ENCODE measurements at regions not wholly inside any gene's neighbourhood (a gene's known extent, or its start where the extent isn't known, plus 50 kb on each side); places are given as distances from the start of the nearest gene placed in this dataset.
"Not testable (repeated sequence)": the region's sequence is repeated elsewhere in the genome, so short reads cannot be mapped to it uniquely, and the experiment has no call there.

DNA sequence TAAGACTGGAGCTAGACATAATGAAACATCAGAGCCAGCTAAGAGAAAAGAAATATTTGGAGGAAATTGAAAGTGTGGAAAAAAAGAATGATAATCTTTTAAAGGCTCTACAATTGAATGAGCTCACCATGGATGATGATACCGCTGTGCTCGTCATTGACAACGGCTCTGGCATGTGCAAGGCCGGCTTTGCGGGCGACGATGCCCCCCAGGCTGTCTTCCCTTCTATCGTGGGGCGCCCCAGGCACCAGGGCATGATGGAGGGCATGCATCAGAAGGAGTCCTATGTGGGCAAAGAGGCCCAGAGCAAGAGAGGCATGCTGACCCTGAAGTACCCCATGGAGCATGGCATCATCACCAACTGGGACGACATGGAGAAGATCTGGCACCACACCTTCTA is 98.3 kb downstream of the CCDC74A start:
- POLR2A ChIA-PET, ATAC-seq, H3K4me1 Mint-ChIP-seq, DNase-seq, H3K36me3 Mint-ChIP-seq, H3K4me3 Mint-ChIP-seq, H3K9me3 Mint-ChIP-seq: not testable (repeated sequence)
- Mint-ChIP-seq H3K27me3 (peaks cover 3 to 16% (median 15%) of the 10 kb centered on the region in 5 donors), H3K27ac (peak overlapping the region in 1 of 10 donors; percentile 18)

DNA sequence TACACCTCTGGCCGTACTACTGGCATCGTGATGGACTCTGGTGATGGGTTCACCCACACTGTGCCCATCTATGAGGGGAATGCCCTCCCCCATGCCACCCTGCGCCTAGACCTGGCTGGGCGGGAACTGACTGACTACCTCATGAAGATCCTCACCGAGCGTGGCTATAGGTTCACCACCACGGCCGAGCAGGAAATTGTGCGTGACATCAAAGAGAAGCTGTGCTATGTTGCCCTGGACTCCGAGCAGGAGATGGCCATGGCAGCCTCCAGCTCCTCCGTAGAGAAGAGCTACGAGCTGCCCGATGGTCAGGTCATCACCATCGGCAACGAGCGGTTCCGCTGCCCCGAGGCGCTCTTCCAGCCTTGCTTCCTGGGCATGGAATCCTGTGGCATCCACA is 98.9 kb downstream of the CCDC74A start:
- H3K4me3 Mint-ChIP-seq, ATAC-seq, H3K27ac Mint-ChIP-seq, H3K9me3 Mint-ChIP-seq, POLR2A ChIA-PET, H3K4me1 Mint-ChIP-seq, DNase-seq, H3K36me3 Mint-ChIP-seq: not testable (repeated sequence)
- H3K27me3 Mint-ChIP-seq: peaks cover 1 to 15% (median 10%) of the 10 kb centered on the region in 5 donors

DNA sequence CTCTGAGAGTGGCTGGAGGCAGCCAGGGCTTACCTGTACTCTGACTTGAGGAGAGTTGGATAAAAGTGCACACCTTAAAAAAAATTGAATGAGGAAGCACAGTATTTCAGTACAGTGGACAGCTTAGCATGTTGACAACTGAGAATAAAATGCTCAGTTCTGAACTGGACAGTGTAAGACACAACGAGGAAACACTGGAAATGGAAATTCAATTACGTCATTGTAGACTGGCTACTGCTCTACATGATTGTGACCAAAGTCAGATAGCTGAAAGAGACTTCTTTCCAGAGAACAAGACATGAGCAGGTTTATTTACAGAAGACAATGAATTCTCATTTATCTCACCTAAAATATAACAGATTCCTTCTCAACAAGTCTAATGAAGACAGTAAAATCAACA is 100.1 kb downstream of the CCDC74A start:
- ATAC-seq, H3K27ac Mint-ChIP-seq, H3K4me1 Mint-ChIP-seq, POLR2A ChIA-PET, DNase-seq, H3K9me3 Mint-ChIP-seq, H3K36me3 Mint-ChIP-seq, H3K4me3 Mint-ChIP-seq: not testable (repeated sequence)
- peaks cover 1 to 13% (median 3%) of the 10 kb centered on the region in 5 donors for H3K27me3 Mint-ChIP-seq

DNA sequence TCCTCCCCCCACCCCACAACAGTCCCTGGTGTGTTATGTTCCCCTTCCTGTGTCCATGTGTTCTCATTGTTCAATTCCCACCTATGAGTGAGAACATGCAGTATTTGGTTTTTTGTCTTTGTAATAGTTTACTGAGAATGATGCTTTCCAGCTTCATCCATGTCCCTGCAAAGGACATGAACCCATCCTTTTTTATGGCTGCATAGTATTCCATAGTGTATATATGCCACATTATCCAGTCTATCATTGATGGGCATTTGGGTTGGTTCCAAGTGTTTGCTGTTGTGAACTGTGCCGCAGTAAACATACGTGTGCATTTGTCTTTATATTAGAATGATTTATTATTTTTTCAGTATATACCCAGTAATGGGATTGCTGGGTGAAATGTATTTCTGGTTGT is 104.0 kb downstream of the CCDC74A start:
- H3K9me3 Mint-ChIP-seq, H3K4me1 Mint-ChIP-seq, H3K27ac Mint-ChIP-seq, DNase-seq, H3K27me3 Mint-ChIP-seq, POLR2A ChIA-PET, H3K36me3 Mint-ChIP-seq, ATAC-seq, H3K4me3 Mint-ChIP-seq: not testable (repeated sequence)

DNA sequence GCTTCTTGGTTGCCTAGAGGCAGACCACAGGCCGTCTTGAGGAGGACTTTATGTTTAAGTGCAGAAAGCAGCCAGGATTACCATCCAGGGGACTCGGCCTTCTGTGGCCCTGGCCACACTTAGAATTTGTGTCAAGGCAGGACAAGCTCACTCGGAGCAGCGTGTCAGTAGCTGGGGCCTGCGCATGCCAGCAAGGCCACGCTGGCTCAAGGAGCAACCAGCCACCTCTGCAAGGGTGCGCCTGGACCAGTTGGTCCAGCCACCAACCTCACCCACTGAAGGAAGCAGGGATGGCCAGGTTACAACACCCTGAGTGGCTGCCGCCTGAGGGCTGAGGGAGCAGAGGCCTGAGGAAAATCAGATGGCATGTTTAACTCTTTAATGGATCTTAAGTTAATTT is 105.7 kb downstream of the CCDC74A start:
- H3K27ac Mint-ChIP-seq, H3K9me3 Mint-ChIP-seq, H3K27me3 Mint-ChIP-seq, H3K4me1 Mint-ChIP-seq, ATAC-seq, POLR2A ChIA-PET, DNase-seq, H3K4me3 Mint-ChIP-seq, H3K36me3 Mint-ChIP-seq: not testable (repeated sequence)

DNA sequence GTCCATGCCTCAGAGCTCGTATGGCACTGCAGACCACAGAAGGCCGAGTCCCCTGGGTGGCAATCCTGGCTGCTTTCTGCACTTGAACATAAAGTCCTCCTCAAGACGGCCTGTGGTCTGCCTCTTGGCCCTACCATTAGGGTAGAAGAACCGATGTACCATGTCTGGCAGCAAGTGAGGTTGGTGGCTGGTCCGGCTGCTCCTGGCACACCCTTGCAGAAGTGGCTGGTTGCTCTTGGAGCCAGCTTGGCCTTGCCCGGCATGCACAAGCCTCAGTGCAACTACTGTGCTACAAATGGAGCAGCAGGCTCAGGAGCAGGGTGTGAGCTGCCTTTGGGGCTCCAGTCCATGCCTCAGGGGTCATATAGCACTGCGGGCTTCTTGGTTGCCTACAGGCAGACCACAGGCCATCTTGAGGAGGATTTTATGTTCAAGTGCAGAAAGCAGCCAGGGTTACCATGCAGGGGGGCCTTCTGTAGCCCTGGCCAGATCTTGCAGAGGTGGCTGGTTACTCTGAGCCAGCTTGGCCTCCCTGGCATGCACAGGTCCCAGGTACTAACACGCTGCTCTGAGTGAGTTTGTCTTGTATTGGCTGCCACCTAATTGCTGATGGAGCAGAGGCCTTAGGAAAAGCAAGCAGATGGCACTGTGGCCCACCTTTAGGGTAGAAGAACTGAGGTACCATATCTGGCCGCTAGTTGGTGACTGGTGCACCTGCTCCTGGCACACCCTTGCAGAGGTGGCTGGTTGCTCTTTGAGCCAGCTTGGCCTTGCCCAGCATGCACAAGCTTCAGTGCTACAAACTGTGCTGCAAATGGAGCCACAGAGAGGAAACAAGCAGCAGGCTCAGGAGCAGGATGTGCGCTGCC is 106.4 kb downstream of the CCDC74A start:
- H3K27me3 Mint-ChIP-seq, H3K9me3 Mint-ChIP-seq, H3K4me3 Mint-ChIP-seq, ATAC-seq, H3K4me1 Mint-ChIP-seq, H3K27ac Mint-ChIP-seq, H3K36me3 Mint-ChIP-seq, DNase-seq, POLR2A ChIA-PET: not testable (repeated sequence)

DNA sequence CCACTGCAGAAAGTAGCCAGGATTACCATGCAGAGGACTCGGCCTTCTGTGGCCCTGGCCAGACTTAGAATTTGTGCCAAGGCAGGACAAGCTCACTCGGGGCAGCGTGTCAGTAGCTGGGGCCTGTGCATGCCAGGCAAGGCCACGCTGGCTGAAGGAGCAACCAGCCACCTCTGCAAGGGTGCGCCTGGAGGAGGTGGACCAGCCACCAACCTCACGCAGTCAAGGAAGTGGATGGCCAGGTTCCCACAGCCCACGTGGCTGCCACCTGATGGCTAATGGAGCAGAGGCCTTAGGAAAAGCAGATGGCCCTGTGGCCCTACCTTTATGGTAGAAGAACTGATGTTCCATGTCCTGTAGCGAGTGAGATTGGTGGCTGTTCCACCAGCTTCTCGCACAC is 107.9 kb downstream of the CCDC74A start:
- POLR2A ChIA-PET: no interaction called here
- Mint-ChIP-seq H3K36me3 (peaks cover 0 to 5% (median 0%) of the 10 kb centered on the region in 3 donors), H3K9me3 (peaks cover 0 to 2% (median 0%) of the 10 kb centered on the region in 9 donors), H3K4me3 (no peak overlapping the region), H3K4me1 (peaks cover 0 to 1% (median 0%) of the 10 kb centered on the region in 4 donors), H3K27ac (no peak overlapping the region), H3K27me3 (peaks cover 0 to 3% (median 0%) of the 10 kb centered on the region in 5 donors)
- no peak for DNase-seq
- no peak for ATAC-seq

DNA sequence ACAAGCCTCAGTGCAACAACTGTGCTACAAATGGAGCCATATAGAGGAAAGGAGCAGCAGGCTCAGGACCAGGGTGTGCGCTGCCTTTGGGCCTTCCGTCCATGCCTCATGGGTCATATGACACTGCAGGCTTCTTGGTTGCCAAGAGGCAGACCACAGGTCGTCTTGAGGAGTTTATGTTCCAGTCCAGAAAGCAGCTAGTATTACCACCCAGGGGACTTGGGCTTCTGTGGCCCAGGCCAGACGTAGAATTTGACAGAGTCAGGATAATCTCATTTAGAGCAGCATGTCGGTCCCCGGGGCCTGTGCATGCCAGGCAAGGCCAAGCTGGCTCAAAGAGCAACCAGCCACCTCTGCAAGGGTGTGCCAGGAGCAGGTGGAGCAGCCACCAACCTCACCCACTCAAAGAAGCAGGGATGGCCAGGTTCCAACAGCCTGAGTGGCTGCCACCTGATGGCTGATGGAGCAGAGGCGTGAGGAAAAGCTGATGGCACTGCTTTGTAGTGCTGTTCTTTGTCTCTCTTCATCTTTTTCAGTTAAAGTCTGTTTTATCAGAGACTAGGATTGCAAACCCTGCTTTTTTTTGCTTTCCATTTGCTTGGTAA is 109.1 kb downstream of the CCDC74A start:
- H3K4me3 Mint-ChIP-seq, POLR2A ChIA-PET, DNase-seq, H3K4me1 Mint-ChIP-seq, ATAC-seq, H3K9me3 Mint-ChIP-seq, H3K27ac Mint-ChIP-seq, H3K36me3 Mint-ChIP-seq, H3K27me3 Mint-ChIP-seq: not testable (repeated sequence)

DNA sequence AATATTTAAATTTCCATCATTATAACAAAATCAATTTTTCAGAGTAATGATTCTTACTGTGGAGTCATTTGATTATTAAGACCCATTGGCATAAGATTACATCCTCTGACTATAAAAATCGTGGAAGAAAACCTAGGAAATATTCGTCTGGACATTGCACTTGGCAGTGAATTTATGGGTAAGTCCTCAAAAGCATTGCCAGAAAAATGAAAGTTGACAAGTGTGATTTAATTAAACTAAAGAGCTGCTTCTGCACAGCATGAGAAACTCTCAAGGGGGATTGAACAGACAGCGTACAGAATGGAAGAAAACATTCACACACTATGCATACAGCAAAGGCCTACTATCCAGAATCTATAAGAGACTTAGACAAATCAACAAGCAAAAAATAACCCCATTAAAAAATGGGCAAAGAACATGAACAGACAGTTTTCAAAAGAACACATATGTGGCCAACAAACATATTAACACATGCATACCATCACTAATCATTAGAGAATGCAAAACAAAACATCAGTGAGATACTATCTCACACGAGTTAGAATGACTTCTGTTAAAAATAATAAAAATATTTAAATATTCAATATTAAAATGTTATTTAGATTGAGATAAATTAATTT is 111.4 kb downstream of the CCDC74A start:
- ATAC-seq, DNase-seq, H3K36me3 Mint-ChIP-seq, POLR2A ChIA-PET, H3K9me3 Mint-ChIP-seq, H3K4me3 Mint-ChIP-seq, H3K4me1 Mint-ChIP-seq, H3K27me3 Mint-ChIP-seq, H3K27ac Mint-ChIP-seq: not testable (repeated sequence)

DNA sequence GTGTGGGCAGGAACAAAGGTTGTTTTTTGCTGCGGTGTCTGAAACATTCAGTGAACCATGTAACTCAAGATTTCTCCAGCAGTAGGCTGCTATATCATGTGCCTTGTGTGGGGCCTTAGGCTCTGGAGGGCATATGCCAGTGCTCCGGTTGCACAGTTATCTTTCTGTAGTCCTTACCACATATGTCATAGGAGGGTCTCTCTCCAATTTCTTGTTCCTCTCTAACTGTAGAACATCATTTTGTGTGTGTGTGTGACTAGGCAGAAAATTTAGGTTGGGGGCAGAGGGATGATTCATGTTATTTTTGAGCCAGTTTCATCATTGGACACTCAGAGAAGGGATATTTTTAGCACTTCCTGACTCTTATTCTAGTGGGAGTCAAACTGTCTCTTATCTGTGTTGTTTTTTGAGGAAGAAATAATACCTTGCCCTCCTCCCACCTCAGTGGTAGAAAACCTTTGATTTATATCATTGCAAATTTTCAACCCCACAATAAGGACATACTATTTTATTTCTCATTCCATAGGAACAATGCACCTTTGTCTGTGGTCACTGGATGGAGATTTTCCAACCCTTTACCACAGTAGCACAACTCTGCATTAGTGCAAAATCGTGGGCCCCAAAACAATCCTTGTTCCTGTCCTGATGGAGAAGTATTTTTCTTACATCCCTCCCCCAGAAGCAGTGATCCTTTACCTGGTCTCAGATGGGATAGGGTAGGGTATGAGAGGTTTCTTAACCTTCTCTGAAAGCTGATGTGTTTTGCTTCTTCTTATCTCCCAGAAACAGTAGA is 113.9 kb downstream of the CCDC74A start:
- H3K27ac Mint-ChIP-seq: no peak overlapping the region
- peaks cover 0 to 5% (median 0%) of the 10 kb centered on the region in 9 donors for H3K9me3 Mint-ChIP-seq
- POLR2A ChIA-PET: no interaction called here
- H3K27me3 Mint-ChIP-seq: peaks cover 10 to 23% (median 20%) of the 10 kb centered on the region in 5 donors
- ATAC-seq (no peak), DNase-seq (no peak)
- H3K36me3 Mint-ChIP-seq: peaks cover 0 to 5% (median 0%) of the 10 kb centered on the region in 3 donors
- H3K4me3 Mint-ChIP-seq: no peak overlapping the region
- H3K4me1 Mint-ChIP-seq: no peaks in the 10 kb centered on the region

DNA sequence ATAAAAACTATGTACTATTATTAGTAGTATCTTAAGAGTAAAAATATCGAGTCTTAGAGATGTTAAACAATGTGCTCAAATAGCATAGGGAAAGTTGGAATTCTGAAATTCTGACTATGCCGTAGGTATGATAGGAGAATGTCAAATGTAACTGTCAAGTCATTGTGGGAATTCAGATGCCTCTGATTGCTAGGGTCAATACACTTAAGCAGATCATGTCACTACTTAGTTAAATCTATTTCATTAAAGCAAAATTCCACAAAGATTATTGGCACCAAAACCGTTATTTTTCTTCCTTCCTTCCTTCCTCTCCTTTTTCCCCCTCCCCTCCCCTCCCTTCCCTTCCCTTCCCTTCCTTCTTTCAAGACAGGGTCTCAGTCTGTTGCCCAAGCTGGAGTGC is 115.5 kb downstream of the CCDC74A start:
- DNase-seq, H3K9me3 Mint-ChIP-seq, H3K27ac Mint-ChIP-seq, H3K4me1 Mint-ChIP-seq, POLR2A ChIA-PET, H3K36me3 Mint-ChIP-seq, H3K4me3 Mint-ChIP-seq, ATAC-seq: not testable (repeated sequence)
- peaks cover 12 to 36% (median 26%) of the 10 kb centered on the region in 5 donors for H3K27me3 Mint-ChIP-seq

DNA sequence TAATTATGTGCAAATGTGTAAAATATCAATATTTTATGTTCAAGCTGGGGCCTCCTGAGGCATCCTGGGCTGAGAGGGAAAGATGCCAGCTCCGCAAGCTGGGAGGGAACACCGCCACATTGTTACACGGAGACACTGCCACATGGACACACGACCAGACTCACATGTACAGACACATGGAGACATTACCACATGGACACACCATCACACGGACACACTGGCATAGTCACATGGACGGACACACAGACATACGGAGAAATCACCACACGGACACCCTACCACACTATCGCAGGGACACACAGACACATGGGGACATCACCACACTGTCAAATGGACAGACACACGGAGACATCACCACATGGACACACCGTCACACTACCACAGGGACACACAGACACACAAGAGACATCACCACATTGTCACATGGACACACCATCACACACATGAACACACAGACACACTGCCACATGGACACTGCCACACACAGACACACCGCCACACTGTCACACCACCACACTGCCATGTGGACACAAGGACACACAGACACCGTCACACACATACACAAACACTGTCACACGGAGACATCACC is 117.6 kb downstream of the CCDC74A start:
- POLR2A ChIA-PET: no interaction called here
- H3K27ac Mint-ChIP-seq: no peak overlapping the region
- ATAC-seq (no peak), DNase-seq (no peak)
- no peaks in the 10 kb centered on the region for H3K4me1 Mint-ChIP-seq
- H3K27me3 Mint-ChIP-seq: peaks cover 12 to 42% (median 27%) of the 10 kb centered on the region in 5 donors
- no peak overlapping the region for H3K4me3 Mint-ChIP-seq
- H3K36me3 Mint-ChIP-seq: no peaks in the 10 kb centered on the region
- peaks cover 0 to 3% (median 0%) of the 10 kb centered on the region in 9 donors for H3K9me3 Mint-ChIP-seq

Measured in naive thymus-derived CD8-positive, alpha-beta T cell (primary cell).